Lung (tissue), 11 donors: ENCODE measurements at regions not wholly inside any gene's neighbourhood (a gene's known extent, or its start where the extent isn't known, plus 50 kb on each side); places are given as distances from the start of the nearest gene placed in this dataset.

Experiments
- ATAC-seq: fragments of 200-7000 bp; cut with Tn5 transposase; one replicate; pipeline ENCODE4 v1.9.1; 2020; ENCODE audit warnings: moderate number of reproducible peaks; ENCODE audit not compliant: insufficient read depth, low FRiP score
- DNase-seq, 3 donors: peaks; one replicate each; pipeline ENCODE4 v3.0.0-alpha.2; 2013 to 2017
- H3K27ac ChIP-seq, 2 donors: one replicate each; pipeline ENCODE4 v1.5.1; 2013; ENCODE audit warnings: mild to moderate bottlenecking in 2 of 2, moderate library complexity in 2 of 2, control low read depth in 1 of 2, inconsistent platforms in 1 of 2, low read depth in 1 of 2, low read length in 1 of 2
- H3K27me3 ChIP-seq, 3 donors: one replicate each; pipeline ENCODE4 v1.5.1; 2013; ENCODE audit warnings: low read length in 2 of 3; ENCODE audit not compliant: control insufficient read depth in 3 of 3, insufficient read depth in 3 of 3
- H3K36me3 ChIP-seq, 4 donors: one replicate each; pipeline ENCODE4 v1.5.1; 2013; ENCODE audit warnings: low read length in 4 of 4, mild to moderate bottlenecking in 1 of 4, moderate library complexity in 1 of 4; ENCODE audit not compliant: control insufficient read depth in 4 of 4, insufficient read depth in 4 of 4
- H3K4me1 ChIP-seq, 5 donors: one replicate each; pipeline ENCODE4 v1.5.1; 2013; ENCODE audit warnings: low read length in 5 of 5, mild to moderate bottlenecking in 2 of 5, moderate library complexity in 1 of 5; ENCODE audit not compliant: control insufficient read depth in 5 of 5, insufficient read depth in 5 of 5
- H3K4me3 ChIP-seq: one replicate; pipeline ENCODE4 v1.5.1; 2013; ENCODE audit warnings: mild to moderate bottlenecking, control low read depth, moderate library complexity
- H3K9ac ChIP-seq, 2 donors: one replicate each; pipeline ENCODE4 v1.5.1; 2013; ENCODE audit warnings: low read length in 2 of 2, control low read depth in 1 of 2; ENCODE audit not compliant: insufficient read depth in 1 of 2
- H3K9me3 ChIP-seq, 4 donors: one replicate each; pipeline ENCODE4 v1.5.1; 2013; ENCODE audit warnings: low read length in 3 of 4, mild to moderate bottlenecking in 1 of 4, moderate library complexity in 1 of 4; ENCODE audit not compliant: control insufficient read depth in 4 of 4, insufficient read depth in 3 of 4
- WGBS, 2 donors: extraction: QIAGEN DNeasy Blood & Tissue Kit; methylation state at CpG; one replicate each; pipeline ENCODE4 v1.1.7; 2013; 5-methylcytosine and 5-hydroxymethylcytosine counted together
- TF ChIP-seq, protein P1 (sequence below): IDR thresholded peaks from 2 replicates; pipeline ENCODE4 v1.5.1; 2012; ENCODE audit warnings: mild to moderate bottlenecking; ENCODE audit errors: control extremely low read depth, extremely low read depth
- donor health status: control.
- donor health status: control.
- donor health status: Bipolar disorder and iron deficiency.
- donor health status: healthy.
- donor health status: DM: yes; HTN: yes; CAD: no.

DNA sequence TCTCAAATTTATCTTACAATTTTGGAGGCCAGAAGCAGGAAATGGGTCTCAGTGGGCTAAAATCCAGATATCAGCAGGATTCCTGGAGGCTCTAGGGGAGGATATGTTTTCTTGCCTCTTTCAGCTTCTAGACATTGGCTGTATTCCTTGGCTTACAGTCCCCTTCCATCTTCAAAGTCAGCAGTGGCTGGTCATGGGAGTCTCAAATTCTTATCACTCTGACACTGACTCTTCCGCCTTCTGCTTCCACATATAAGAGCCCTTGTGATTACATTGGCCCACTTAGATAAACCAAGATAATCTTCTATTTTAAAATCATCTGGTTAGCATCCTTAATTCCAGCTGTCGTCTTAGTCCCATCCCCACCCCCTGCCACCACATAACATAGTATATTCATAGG, 113.0 kb downstream of the PCDH7 start:
- H3K4me3 ChIP-seq: no peak overlapping the region
- H3K9me3 ChIP-seq: no peaks in the 10 kb centered on the region
- H3K36me3 ChIP-seq: no peaks in the 10 kb centered on the region
- no peak for DNase-seq
- H3K27me3 ChIP-seq: no peaks in the 10 kb centered on the region
- ATAC-seq: no peak
- TF ChIP-seq, protein P1, sequence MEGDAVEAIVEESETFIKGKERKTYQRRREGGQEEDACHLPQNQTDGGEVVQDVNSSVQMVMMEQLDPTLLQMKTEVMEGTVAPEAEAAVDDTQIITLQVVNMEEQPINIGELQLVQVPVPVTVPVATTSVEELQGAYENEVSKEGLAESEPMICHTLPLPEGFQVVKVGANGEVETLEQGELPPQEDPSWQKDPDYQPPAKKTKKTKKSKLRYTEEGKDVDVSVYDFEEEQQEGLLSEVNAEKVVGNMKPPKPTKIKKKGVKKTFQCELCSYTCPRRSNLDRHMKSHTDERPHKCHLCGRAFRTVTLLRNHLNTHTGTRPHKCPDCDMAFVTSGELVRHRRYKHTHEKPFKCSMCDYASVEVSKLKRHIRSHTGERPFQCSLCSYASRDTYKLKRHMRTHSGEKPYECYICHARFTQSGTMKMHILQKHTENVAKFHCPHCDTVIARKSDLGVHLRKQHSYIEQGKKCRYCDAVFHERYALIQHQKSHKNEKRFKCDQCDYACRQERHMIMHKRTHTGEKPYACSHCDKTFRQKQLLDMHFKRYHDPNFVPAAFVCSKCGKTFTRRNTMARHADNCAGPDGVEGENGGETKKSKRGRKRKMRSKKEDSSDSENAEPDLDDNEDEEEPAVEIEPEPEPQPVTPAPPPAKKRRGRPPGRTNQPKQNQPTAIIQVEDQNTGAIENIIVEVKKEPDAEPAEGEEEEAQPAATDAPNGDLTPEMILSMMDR: no peak
- peaks cover 0 to 14% (median 10%) of the 10 kb centered on the region in 5 donors for H3K4me1 ChIP-seq
- no peak overlapping the region for H3K9ac ChIP-seq
- 73 to 75% methylated on average over 2 of the region's 2 CpGs for WGBS, 2 donors
- no peak overlapping the region for H3K27ac ChIP-seq

DNA sequence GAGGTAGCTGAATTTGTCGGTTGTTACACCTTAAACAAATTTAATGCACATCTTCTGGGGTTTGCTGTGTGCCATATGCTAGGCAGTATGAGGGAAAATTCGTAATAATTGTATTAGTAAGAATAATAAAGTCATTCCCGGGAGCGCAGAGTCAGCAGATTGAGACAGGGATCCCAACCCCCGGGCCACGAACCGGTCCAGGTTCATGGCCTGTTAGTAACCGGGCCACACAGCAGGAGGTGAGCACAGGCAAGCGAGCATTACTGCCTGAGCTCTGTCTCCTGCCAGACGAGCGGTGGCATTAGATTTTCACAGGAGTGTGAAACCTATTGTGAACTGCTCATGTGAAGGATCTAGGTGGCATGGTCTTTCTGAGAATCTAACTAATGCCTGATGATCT, 114.9 kb downstream of the PCDH7 start:
- 88 to 89% methylated on average over 11 of the region's 11 CpGs for WGBS, 2 donors
- Histone ChIP-seq H3K36me3 (no peaks in the 10 kb centered on the region), H3K27me3 (no peaks in the 10 kb centered on the region), H3K4me3 (no peak overlapping the region), H3K27ac (no peak overlapping the region), H3K9me3 (no peaks in the 10 kb centered on the region), H3K9ac (no peak overlapping the region), H3K4me1 (peaks cover 0 to 22% (median 10%) of the 10 kb centered on the region in 5 donors)
- no peak for DNase-seq
- ATAC-seq: no peak
- TF ChIP-seq, protein P1: no peak

DNA sequence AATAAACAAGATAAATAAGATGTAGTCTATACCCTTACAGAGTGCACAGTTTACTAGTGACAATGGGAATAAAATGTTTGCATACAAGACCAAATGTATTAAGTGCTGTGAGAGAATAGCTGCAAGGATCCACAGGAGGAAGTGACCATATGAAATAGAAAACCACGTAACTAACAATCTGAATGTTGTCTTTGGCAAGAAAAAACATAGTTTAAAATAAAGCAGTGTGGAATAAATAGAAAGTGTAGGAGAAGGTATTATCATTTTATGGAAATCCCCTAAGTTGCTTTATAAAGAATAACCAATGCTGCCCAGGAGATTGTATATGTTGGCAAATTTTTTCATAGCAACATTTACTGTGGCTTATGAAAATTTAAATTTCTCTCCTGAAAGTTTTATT, 116.1 kb downstream of the PCDH7 start:
- WGBS, 2 donors: 35 to 36% methylated on average over 1 of the region's 1 CpG
- DNase-seq (no peak), ATAC-seq (no peak)
- no peak overlapping the region for H3K27ac ChIP-seq
- no peak overlapping the region for H3K4me3 ChIP-seq
- H3K4me1 ChIP-seq: peaks cover 0 to 32% (median 13%) of the 10 kb centered on the region in 5 donors
- H3K36me3 ChIP-seq: no peaks in the 10 kb centered on the region
- H3K9ac ChIP-seq: no peak overlapping the region
- TF ChIP-seq, protein P1: no peak
- no peaks in the 10 kb centered on the region for H3K27me3 ChIP-seq
- no peaks in the 10 kb centered on the region for H3K9me3 ChIP-seq

DNA sequence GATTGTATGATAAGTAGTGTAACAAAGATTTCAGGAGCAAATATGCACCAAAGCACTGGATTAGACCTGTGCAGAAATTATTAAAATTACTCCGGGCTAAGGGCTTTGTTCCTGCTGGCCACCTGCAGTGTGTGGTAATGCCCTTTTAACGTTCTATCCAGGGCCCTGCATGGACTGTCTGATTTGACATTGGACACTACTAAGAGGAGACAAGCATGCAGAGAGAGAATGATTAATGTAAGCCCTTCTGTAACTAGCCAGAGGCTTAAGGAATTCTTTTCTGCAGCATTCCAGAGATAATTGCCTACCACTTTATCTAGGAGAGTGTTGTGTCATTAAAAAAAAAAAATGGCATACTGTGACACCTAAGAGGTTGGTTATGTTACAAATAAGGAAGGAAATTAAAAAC, 117.0 kb downstream of the PCDH7 start:
- H3K4me1 ChIP-seq: peaks cover 0 to 32% (median 13%) of the 10 kb centered on the region in 5 donors
- no peak overlapping the region for H3K9ac ChIP-seq
- H3K36me3 ChIP-seq: no peaks in the 10 kb centered on the region
- no peak overlapping the region for H3K27ac ChIP-seq
- WGBS, 2 donors: 41 to 78% methylated on average over 2 of the region's 2 CpGs
- no peaks in the 10 kb centered on the region for H3K9me3 ChIP-seq
- no peaks in the 10 kb centered on the region for H3K27me3 ChIP-seq
- DNase-seq (no peak), ATAC-seq (no peak)
- H3K4me3 ChIP-seq: no peak overlapping the region
- TF ChIP-seq, protein P1: no peak
